Skeletal muscle satellite cell (primary cell): ENCODE measurements at regions not wholly inside any gene's neighbourhood (a gene's known extent, or its start where the extent isn't known, plus 50 kb on each side); places are given as distances from the start of the nearest gene placed in this dataset.

Source experiments
- H3K27me3 ChIP-seq: 2 replicates; pipeline ENCODE4 v1.7.0; 2013; ENCODE audit warnings: low read length; ENCODE audit not compliant: control insufficient read depth, insufficient read depth
- H3K36me3 ChIP-seq: 2 replicates; pipeline ENCODE4 v1.7.0; 2013; ENCODE audit warnings: mild to moderate bottlenecking, control low read depth, low read length; ENCODE audit not compliant: insufficient read depth
- H3K4me1 ChIP-seq: 2 replicates; pipeline ENCODE4 v1.7.0; 2013; ENCODE audit warnings: low read length; ENCODE audit not compliant: control insufficient read depth, insufficient read depth
- H3K4me2 ChIP-seq: 2 replicates; pipeline ENCODE4 v1.7.0; 2013; ENCODE audit warnings: mild to moderate bottlenecking, low read length
- H3K4me3 ChIP-seq: 2 replicates; pipeline ENCODE4 v1.7.0; 2013; ENCODE audit warnings: low read length
- H3K9ac ChIP-seq: 2 replicates; pipeline ENCODE4 v1.7.0; 2013; ENCODE audit warnings: mild to moderate bottlenecking, low read depth, low read length, moderate library complexity
- H3K9me3 ChIP-seq: replicated peaks from 2 replicates; pipeline ENCODE4 v1.7.0; 2013; ENCODE audit warnings: mild to moderate bottlenecking, control low read depth, low read length

DNA sequence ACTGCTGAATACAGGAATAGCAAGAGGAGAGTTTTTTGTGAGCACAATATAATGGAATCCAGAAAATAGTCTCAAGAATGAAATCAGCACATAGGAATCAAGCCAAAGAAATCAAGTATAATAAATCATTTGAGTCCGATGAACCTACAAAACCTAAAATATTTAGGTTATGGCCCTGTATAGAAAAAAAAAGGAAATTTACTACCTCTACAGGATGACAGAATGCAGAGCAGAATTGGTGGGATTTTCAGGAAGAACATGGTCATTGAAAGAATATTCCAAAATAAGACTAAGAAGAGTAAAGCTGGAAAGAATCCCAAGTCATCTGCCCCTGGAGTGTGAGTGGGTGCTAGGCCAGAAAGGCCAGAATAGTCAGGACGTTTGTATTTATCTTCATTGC lies 1041.2 kb upstream of the CDH2 start:
- Histone ChIP-seq H3K4me1 (peaks cover 13% of the 10 kb centered on the region), H3K36me3 (no peaks in the 10 kb centered on the region), H3K27me3 (no peaks in the 10 kb centered on the region), H3K9me3 (no peaks in the 10 kb centered on the region), H3K4me3 (no peak overlapping the region), H3K9ac (no peak overlapping the region), H3K4me2 (no peak overlapping the region)

DNA sequence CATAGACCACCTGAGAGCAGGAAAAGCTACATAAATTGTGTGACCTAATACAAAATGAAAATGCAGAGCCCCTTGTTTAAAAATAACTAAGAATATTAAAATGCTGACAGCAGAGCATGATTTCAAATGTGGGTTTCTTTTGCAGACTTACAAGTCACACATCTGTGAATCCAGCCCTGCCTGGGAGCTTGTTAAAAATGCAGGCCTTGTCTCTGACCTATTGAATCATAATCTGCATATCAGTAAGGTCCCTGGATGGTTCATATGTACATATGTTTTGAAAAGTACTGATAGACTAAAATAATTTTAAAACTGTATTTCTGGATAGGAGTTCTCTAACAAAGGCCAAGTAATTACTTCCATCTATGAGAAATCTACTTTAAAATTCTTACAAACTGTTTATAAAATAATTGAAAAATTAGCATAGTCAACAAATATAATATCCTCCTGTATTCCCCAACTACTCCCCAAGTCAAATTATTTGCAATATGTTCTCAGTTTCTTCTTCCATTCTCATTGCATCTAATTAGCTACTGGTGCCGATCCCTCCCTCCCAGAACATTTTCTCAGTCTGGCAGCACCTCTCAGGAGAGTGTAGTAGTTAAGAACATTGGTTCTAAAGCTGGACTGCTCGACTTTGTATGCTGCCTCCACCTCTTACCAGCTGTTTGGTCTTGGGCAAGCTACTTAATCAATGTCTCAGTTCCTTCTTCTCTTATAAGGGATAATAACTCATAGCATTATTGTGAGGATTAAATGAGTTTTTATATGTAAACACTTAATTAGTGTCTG lies 1040.4 kb upstream of the CDH2 start:
- Histone ChIP-seq H3K9me3 (no peaks in the 10 kb centered on the region), H3K4me2 (no peak overlapping the region), H3K9ac (no peak overlapping the region), H3K4me3 (no peak overlapping the region), H3K27me3 (no peaks in the 10 kb centered on the region), H3K36me3 (no peaks in the 10 kb centered on the region), H3K4me1 (peaks cover 13% of the 10 kb centered on the region)

DNA sequence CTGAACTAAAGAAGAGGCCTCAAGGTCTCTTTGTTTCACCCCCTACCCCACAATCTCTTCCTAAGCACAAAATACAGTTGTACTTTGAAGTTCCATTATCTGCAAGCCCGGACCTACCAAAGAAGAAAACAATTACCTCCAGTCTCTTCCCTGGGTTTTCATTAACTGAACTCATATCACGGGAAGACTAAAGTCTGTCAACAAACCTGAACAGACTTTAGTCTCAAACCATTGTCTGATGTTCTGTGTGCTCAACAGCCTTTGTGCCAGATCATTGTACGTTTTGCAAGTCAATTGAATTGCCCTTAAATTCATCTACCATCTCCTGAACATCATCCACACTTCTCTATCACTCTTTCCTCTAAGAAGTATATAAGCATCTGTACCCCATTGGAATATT lies 1021.9 kb upstream of the CDH2 start:
- no peaks in the 10 kb centered on the region for H3K4me1 ChIP-seq
- no peaks in the 10 kb centered on the region for H3K9me3 ChIP-seq
- H3K27me3 ChIP-seq, result no peaks in the 10 kb centered on the region
- no peak overlapping the region for H3K9ac ChIP-seq
- H3K4me2 ChIP-seq, result no peak overlapping the region
- H3K36me3 ChIP-seq, result no peaks in the 10 kb centered on the region
- H3K4me3 ChIP-seq, result no peak overlapping the region

DNA sequence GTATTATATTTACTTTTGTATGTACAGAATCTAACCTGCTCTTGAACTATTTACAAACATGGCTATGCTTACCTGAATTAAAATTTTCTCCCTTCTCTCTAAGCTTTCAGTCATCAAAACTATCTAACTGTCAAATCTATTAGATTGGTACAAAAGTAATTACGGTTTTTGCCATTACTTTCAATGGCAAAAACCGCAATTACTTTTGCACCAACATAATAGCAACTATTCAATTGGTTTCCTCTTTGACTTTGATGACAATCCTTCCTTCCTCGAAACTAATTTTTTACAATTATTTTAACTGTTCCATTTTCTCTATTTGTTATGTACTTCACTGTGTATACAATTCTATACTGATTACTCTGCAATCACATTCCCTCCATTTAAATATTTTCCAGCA lies 1019.4 kb upstream of the CDH2 start:
- no peak overlapping the region for H3K9ac ChIP-seq
- H3K27me3 ChIP-seq, result no peaks in the 10 kb centered on the region
- no peaks in the 10 kb centered on the region for H3K9me3 ChIP-seq
- H3K4me1 ChIP-seq, result no peaks in the 10 kb centered on the region
- no peak overlapping the region for H3K4me3 ChIP-seq
- H3K4me2 ChIP-seq, result no peak overlapping the region
- H3K36me3 ChIP-seq, result no peaks in the 10 kb centered on the region

DNA sequence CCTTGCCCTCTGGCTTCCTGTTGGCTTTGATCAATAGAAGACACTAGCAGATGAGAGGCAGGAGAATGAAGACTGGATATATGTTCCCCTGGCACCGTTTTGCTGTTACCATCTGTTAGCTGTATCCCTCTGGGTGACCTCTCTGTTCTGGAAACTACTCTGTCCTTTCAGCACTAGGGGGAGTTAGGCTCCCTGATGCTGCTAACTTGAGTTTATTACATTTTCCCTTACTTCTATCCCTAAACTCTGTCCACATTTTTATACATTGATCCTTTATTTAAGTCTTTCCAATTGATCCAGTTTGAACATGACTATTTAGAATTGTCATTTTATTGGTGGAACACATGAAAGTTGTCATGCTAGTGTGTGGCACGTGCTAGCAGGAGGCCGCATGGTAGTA lies 1014.3 kb upstream of the CDH2 start:
- H3K9me3 ChIP-seq, result no peaks in the 10 kb centered on the region
- no peak overlapping the region for H3K4me3 ChIP-seq
- H3K4me1 ChIP-seq, result peaks cover 5% of the 10 kb centered on the region
- no peaks in the 10 kb centered on the region for H3K36me3 ChIP-seq
- H3K4me2 ChIP-seq, result no peak overlapping the region
- no peaks in the 10 kb centered on the region for H3K27me3 ChIP-seq
- H3K9ac ChIP-seq, result no peak overlapping the region

DNA sequence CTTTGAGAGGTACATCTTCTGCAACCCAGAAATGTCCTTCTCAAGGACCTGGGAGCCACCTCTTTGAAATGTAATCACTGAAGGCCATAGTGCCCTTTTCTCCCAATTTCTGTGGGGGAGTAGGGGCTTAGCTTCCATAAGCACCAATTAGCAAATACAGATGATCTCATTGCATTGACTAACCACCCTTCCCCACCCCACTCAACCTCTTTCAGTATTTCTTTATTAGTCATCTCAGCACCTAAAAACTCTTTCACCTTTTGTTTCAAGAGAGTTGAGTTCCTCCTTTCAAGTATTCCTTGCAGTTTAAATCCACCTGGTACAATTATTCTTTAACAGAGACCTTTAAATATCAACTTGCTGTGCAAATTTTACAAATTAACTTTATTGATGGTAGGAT lies 1011.8 kb upstream of the CDH2 start:
- no peaks in the 10 kb centered on the region for H3K9me3 ChIP-seq
- no peaks in the 10 kb centered on the region for H3K36me3 ChIP-seq
- peaks cover 5% of the 10 kb centered on the region for H3K4me1 ChIP-seq
- no peak overlapping the region for H3K9ac ChIP-seq
- no peaks in the 10 kb centered on the region for H3K27me3 ChIP-seq
- no peak overlapping the region for H3K4me2 ChIP-seq
- no peak overlapping the region for H3K4me3 ChIP-seq

GRCh38 chr18:29185801-29186200 lies 1008.9 kb upstream of the CDH2 start:
- Histone ChIP-seq H3K4me2 (no peak overlapping the region), H3K4me1 (peaks cover 22% of the 10 kb centered on the region), H3K4me3 (no peak overlapping the region), H3K27me3 (no peaks in the 10 kb centered on the region), H3K9me3 (no peaks in the 10 kb centered on the region), H3K9ac (no peak overlapping the region), H3K36me3 (no peaks in the 10 kb centered on the region)

DNA sequence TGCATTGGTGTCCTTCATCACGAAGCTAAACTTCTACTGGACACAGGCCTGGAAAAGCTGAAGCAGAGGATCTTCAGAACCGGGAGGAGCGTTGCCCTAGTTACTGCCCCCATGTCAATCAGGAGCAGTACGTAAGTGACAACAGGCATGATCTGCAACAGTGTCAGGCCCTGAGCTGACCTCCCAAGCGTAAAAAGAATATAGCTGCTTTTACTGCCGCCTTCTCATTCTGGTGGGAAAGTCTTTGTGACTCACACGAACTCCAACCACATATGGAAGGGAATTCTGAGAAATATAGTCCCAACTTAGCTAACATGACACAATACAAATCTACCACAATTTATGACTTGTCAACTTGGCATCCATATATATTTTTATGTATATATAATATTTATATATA lies 1007.7 kb upstream of the CDH2 start:
- Histone ChIP-seq H3K36me3 (no peaks in the 10 kb centered on the region), H3K9me3 (no peaks in the 10 kb centered on the region), H3K4me2 (no peak overlapping the region), H3K27me3 (no peaks in the 10 kb centered on the region), H3K4me3 (no peak overlapping the region), H3K9ac (no peak overlapping the region), H3K4me1 (peaks cover 23% of the 10 kb centered on the region)

DNA sequence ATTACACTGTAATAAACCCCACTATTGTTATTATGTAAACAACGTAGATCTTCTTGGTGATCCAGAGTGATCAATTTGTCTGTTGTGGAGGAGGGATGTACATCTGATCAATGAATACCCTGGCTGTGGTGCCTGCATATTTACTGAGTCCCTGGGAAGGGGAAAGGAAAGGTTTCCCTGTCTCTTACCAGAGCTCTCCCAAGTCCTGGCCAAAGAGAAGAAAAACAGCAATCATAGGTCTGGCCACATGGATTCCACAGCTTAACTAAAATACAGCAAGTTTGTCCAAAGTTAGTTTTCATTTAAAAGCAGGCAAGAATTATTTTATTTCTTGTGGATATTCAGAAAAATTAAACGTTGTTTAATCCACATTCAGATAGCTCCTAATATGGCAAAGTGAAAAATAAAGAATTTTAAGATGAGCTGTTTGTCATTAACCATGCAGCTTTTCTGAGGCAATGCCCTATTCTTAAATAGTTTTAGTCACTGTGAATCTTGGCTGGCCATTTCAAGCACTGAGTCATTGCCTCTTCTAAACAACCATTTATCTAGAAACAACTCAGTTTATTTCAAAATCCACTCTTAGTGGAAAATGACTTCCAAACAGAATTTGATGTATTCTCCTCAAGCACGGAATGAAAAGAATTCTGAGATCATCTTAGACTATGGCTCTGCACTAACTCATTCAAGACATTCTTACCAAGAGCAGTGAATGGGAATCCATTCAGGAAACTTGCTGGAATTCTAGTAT lies 1004.4 kb upstream of the CDH2 start:
- H3K4me2 ChIP-seq, result peak overlapping the region; percentile 50
- H3K9ac ChIP-seq, result peak overlapping the region; percentile 71
- H3K27me3 ChIP-seq, result no peaks in the 10 kb centered on the region
- peaks cover 18% of the 10 kb centered on the region for H3K4me1 ChIP-seq
- peak overlapping the region; percentile 9 for H3K4me3 ChIP-seq
- H3K9me3 ChIP-seq, result no peaks in the 10 kb centered on the region
- H3K36me3 ChIP-seq, result no peaks in the 10 kb centered on the region

DNA sequence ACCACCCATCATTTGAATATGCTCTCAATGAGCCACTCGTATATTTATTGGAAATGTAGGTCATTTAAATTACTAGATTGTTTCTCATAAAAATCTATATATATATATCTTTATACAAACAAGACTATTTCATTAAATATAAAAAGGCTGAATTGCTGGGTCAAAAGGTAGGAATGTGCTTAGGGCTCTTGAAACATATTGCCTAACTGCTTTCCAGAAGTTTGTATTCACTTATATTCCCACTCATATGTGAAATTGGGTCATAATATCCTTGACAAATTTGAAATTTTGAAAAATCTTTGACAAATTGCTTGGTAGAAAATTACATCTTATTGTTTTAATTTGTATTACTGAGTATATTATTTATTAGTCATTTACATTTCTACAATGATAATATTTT lies 999.8 kb upstream of the CDH2 start:
- Histone ChIP-seq H3K4me1 (peaks cover 19% of the 10 kb centered on the region), H3K36me3 (no peaks in the 10 kb centered on the region), H3K4me3 (no peak overlapping the region), H3K4me2 (no peak overlapping the region), H3K9ac (no peak overlapping the region), H3K9me3 (no peaks in the 10 kb centered on the region), H3K27me3 (no peaks in the 10 kb centered on the region)

DNA sequence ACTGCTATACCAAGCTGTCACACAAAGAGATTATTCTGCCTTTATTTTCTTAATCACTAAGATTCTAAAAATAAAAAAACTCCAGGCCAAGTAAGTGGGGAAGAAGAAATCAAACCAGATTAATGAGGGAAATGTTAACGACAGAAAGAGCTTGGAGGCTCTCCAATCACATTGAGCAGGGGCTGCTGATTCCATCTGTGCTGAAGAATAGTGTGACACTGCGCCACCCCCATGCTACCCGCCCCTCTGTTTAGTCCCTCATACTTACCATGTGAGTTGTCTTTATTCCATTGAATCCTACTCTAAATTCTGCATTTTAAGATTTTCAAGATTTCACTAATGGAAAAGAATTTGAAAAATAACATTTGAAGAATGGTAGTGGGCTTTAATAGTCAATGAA lies 998.0 kb upstream of the CDH2 start:
- Histone ChIP-seq H3K4me1 (peaks cover 13% of the 10 kb centered on the region), H3K27me3 (no peaks in the 10 kb centered on the region), H3K9ac (no peak overlapping the region), H3K9me3 (no peaks in the 10 kb centered on the region), H3K4me2 (no peak overlapping the region), H3K4me3 (no peak overlapping the region), H3K36me3 (no peaks in the 10 kb centered on the region)

- Histone ChIP-seq H3K4me2 (no peak overlapping the region), H3K36me3 (no peaks in the 10 kb centered on the region), H3K27me3 (no peaks in the 10 kb centered on the region), H3K4me1 (peaks cover 13% of the 10 kb centered on the region), H3K9me3 (no peaks in the 10 kb centered on the region), H3K4me3 (no peak overlapping the region), H3K9ac (no peak overlapping the region)
These were observed 995.8 kb upstream of the CDH2 start for GRCh38 chr18:29172756-29173067.
